Omental fat pad (tissue), 3 donors: ENCODE measurements at regions not wholly inside any gene's neighbourhood (a gene's known extent, or its start where the extent isn't known, plus 50 kb on each side); places are given as distances from the start of the nearest gene placed in this dataset.

ENCODE experiments used
- ATAC-seq: fragments of 150-250 bp; one replicate; pipeline ENCODE4 v1.9.1; 2016; ENCODE audit warnings: mild to moderate bottlenecking, moderate library complexity; ENCODE audit not compliant: low FRiP score
- DNase-seq: peaks from one replicate; pipeline ENCODE4 v3.0.0-alpha.2; 2019; ENCODE audit warnings: low spot score
- CTCF ChIP-seq, 3 donors: fragments of 450-650 bp; IDR thresholded peaks; one replicate each; pipeline ENCODE4 v1.5.1; 2016 to 2017; ENCODE audit warnings: antibody characterized with exemption in 3 of 3, mild to moderate bottlenecking in 3 of 3, moderate library complexity in 2 of 3

GRCh38 chr19:31733591-31733990 is 384.4 kb upstream of the TSHZ3 start:
- no peak for TF ChIP-seq CTCF (IDR thresholded peaks at IDR 0.05)
- no peak for DNase-seq
- ATAC-seq, result no peak

GRCh38 chr19:31742249-31742648 is 393.0 kb upstream of the TSHZ3 start:
- TF ChIP-seq CTCF (IDR thresholded peaks at IDR 0.05), result no peak
- DNase-seq (no peak), ATAC-seq (no peak)

GRCh38 chr19:31745731-31746130 is 396.5 kb upstream of the TSHZ3 start:
- no peak for TF ChIP-seq CTCF (IDR thresholded peaks at IDR 0.05)
- ATAC-seq (no peak), DNase-seq (no peak)

GRCh38 chr19:31749231-31749630 is 400.0 kb upstream of the TSHZ3 start:
- DNase-seq, result no peak
- TF ChIP-seq CTCF (IDR thresholded peaks at IDR 0.05), result no peak
- ATAC-seq, result no peak

- DNase-seq (no peak), ATAC-seq (no peak)
- no peak for TF ChIP-seq CTCF (IDR thresholded peaks at IDR 0.05)
These were observed 410.1 kb upstream of the TSHZ3 start for GRCh38 chr19:31759359-31759758.

- ATAC-seq, result no peak
- DNase-seq, result no peak
- no peak for TF ChIP-seq CTCF (IDR thresholded peaks at IDR 0.05)
These were observed 412.2 kb upstream of the TSHZ3 start for GRCh38 chr19:31761281-31761913.

- DNase-seq (no peak), ATAC-seq (no peak)
- no peak for TF ChIP-seq CTCF (IDR thresholded peaks at IDR 0.05)
These were observed 421.0 kb upstream of the TSHZ3 start for GRCh38 chr19:31770223-31770622.
